ENCODE measurements at regions not wholly inside any gene's neighbourhood (a gene's known extent, or its start where the extent isn't known, plus 50 kb on each side); places are given as distances from the start of the nearest gene placed in this dataset.

GRCh38 chr4:32216502-32216901, 1496.3 kb downstream of the PCDH7 start:
- no peaks in the 10 kb centered on the region for H3K23me2 ChIP-seq (ENCODE audit: insufficient read length, low read depth, low read length, poor library complexity, severe bottlenecking)
- no peaks in the 10 kb centered on the region for H4K20me1 ChIP-seq (ENCODE audit: control insufficient read depth, insufficient read depth, insufficient read length)
- H3K36me3 Mint-ChIP-seq (ENCODE audit: insufficient read depth in 1 of 3, low read depth in 3 of 3), result no peaks in the 10 kb centered on the region; a peak in 1 of 7 replicates
- H2AK5ac ChIP-seq (ENCODE audit: insufficient read length, low read length), result no peak overlapping the region
- DNase-seq, result no peak
- no peaks in the 10 kb centered on the region; a peak in 2 of 5 replicates for H3K9me3 Mint-ChIP-seq
- peaks cover 4 to 6% of the 10 kb centered on the region in 2 experiments for H3K4me1 Mint-ChIP-seq
- no peak overlapping the region for H2BK120ac ChIP-seq (ENCODE audit: low read depth, low read length, poor library complexity, severe bottlenecking)
- no peak overlapping the region for H3K18ac ChIP-seq (ENCODE audit: insufficient read length, low read depth, low read length)
- no peak overlapping the region for H2AFZ ChIP-seq (ENCODE audit: low read length)
- H2BK5ac ChIP-seq (ENCODE audit: insufficient read length, low read length), result no peak overlapping the region
- no peak overlapping the region; the same call in 1 of the 2 replicates for H3K14ac ChIP-seq (ENCODE audit: insufficient read depth, low read length)
- no peak overlapping the region for H3K27ac ChIP-seq (ENCODE audit: insufficient read length, low read depth, low read length)
- H4K5ac ChIP-seq (ENCODE audit: insufficient read length, low read depth, low read length), result no peak overlapping the region
- no peaks in the 10 kb centered on the region for H3K27me3 Mint-ChIP-seq (ENCODE audit: low read depth)
- H3K27ac Mint-ChIP-seq, result no peak overlapping the region
- no peaks in the 10 kb centered on the region for H3K9me3 ChIP-seq (ENCODE audit: control insufficient read depth, low read depth, low read length)
- TF ChIP-seq, protein P1, sequence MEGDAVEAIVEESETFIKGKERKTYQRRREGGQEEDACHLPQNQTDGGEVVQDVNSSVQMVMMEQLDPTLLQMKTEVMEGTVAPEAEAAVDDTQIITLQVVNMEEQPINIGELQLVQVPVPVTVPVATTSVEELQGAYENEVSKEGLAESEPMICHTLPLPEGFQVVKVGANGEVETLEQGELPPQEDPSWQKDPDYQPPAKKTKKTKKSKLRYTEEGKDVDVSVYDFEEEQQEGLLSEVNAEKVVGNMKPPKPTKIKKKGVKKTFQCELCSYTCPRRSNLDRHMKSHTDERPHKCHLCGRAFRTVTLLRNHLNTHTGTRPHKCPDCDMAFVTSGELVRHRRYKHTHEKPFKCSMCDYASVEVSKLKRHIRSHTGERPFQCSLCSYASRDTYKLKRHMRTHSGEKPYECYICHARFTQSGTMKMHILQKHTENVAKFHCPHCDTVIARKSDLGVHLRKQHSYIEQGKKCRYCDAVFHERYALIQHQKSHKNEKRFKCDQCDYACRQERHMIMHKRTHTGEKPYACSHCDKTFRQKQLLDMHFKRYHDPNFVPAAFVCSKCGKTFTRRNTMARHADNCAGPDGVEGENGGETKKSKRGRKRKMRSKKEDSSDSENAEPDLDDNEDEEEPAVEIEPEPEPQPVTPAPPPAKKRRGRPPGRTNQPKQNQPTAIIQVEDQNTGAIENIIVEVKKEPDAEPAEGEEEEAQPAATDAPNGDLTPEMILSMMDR (conservative IDR thresholded peaks at IDR 0.05), result no peak
- H3T11ph ChIP-seq (ENCODE audit: low read length), result no peak overlapping the region
- H2BK20ac ChIP-seq (ENCODE audit: low read depth, low read length, poor library complexity, severe bottlenecking), result no peak overlapping the region
- no peak overlapping the region for H2BK12ac ChIP-seq (ENCODE audit: insufficient read length, low read depth, low read length)
- H3K9ac ChIP-seq (ENCODE audit: extremely low read depth, insufficient read length, low read length), result no peak overlapping the region
- H3K79me2 ChIP-seq (ENCODE audit: insufficient read depth, low read length), result no peaks in the 10 kb centered on the region
- no peaks in the 10 kb centered on the region for H3K27me3 ChIP-seq (ENCODE audit: insufficient read depth, low read length)
- no peak overlapping the region for H3K4me3 Mint-ChIP-seq
- H4K91ac ChIP-seq (ENCODE audit: insufficient read length, low read depth, low read length), result no peak overlapping the region
- no peak overlapping the region for H4K8ac ChIP-seq (replicated peaks; ENCODE audit: insufficient read length, low read depth, low read length)
- H3K4me1 ChIP-seq (ENCODE audit: insufficient read depth, low read length), result no peaks in the 10 kb centered on the region
- no peak overlapping the region for H3K23ac ChIP-seq (ENCODE audit: insufficient read length, low read depth, low read length)
- no CpG with 5 or more reads among the region's 9 CpGs for WGBS (ENCODE audit: extremely low coverage, insufficient read length, low lambda C conversion rate)
- H3K4me2 ChIP-seq (ENCODE audit: insufficient read depth, insufficient read length, low read length), result no peak overlapping the region
- H2BK15ac ChIP-seq (ENCODE audit: low read depth, low read length), result no peak overlapping the region
- no peaks in the 10 kb centered on the region for H3K79me1 ChIP-seq (ENCODE audit: insufficient read depth, low read depth, low read length, poor library complexity, severe bottlenecking)
- H3K56ac ChIP-seq (ENCODE audit: insufficient read length, low read depth, low read length), result no peak overlapping the region
- no peak overlapping the region for H3K4ac ChIP-seq (ENCODE audit: low read depth, low read length)

Data from H9 (cell line).